ENCODE measurements at regions not wholly inside any gene's neighbourhood (a gene's known extent, or its start where the extent isn't known, plus 50 kb on each side); places are given as distances from the start of the nearest gene placed in this dataset.

GRCh38 chr10:78435484-78436221 is 402.0 kb downstream of the RPS24 start:
- TF ChIP-seq CTCF (IDR thresholded peaks at IDR 0.05 in 4 of 5, conservative IDR thresholded peaks at IDR 0.05 in 1 of 5) (no peak), POLR2A (IDR thresholded peaks at IDR 0.05) (no peak)

All from gastrocnemius medialis (tissue), 4 donors.